H9 (cell line): ENCODE measurements at regions not wholly inside any gene's neighbourhood (a gene's known extent, or its start where the extent isn't known, plus 50 kb on each side); places are given as distances from the start of the nearest gene placed in this dataset.

Source experiments
- DNase-seq: peaks from one replicate; pipeline ENCODE4 v3.0.0-alpha.2; 2017
- H2AFZ ChIP-seq: one replicate; pipeline ENCODE4 v1.6.1; 2013; ENCODE audit warnings: mild to moderate bottlenecking, low read length, control low read depth, moderate library complexity
- H2AK5ac ChIP-seq: 2 replicates; pipeline ENCODE4 v1.6.1; 2013; ENCODE audit warnings: low read length, control low read depth, mixed read lengths; ENCODE audit not compliant: insufficient read length
- H2BK120ac ChIP-seq: one replicate; pipeline ENCODE4 v1.6.1; 2013; ENCODE audit warnings: low read depth, mild to moderate bottlenecking, low read length, control low read depth, inconsistent platforms; ENCODE audit not compliant: poor library complexity, severe bottlenecking
- H2BK12ac ChIP-seq: 2 replicates; pipeline ENCODE4 v1.6.1; 2013; ENCODE audit warnings: low read length, control low read depth, mixed read lengths, low read depth; ENCODE audit not compliant: insufficient read length
- H2BK15ac ChIP-seq: 2 replicates; pipeline ENCODE4 v1.6.1; 2013; ENCODE audit warnings: low read depth, low read length, control low read depth
- H2BK20ac ChIP-seq: one replicate; pipeline ENCODE4 v1.6.1; 2013; ENCODE audit warnings: low read depth, mild to moderate bottlenecking, low read length, control low read depth, inconsistent platforms; ENCODE audit not compliant: poor library complexity, severe bottlenecking
- H2BK5ac ChIP-seq: 2 replicates; pipeline ENCODE4 v1.6.1; 2013; ENCODE audit warnings: low read length, control low read depth, mixed read lengths; ENCODE audit not compliant: insufficient read length
- H3K14ac ChIP-seq: 2 replicates; pipeline ENCODE4 v1.6.1; 2013; ENCODE audit warnings: low read length, control low read depth; ENCODE audit not compliant: insufficient read depth
- H3K18ac ChIP-seq: 2 replicates; pipeline ENCODE4 v1.6.1; 2013; ENCODE audit warnings: low read depth, mild to moderate bottlenecking, mixed read lengths, low read length, control low read depth; ENCODE audit not compliant: insufficient read length
- H3K23ac ChIP-seq: 2 replicates; pipeline ENCODE4 v1.6.1; 2013; ENCODE audit warnings: low read length, control low read depth, mixed read lengths, low read depth; ENCODE audit not compliant: insufficient read length
- H3K23me2 ChIP-seq: 2 replicates; pipeline ENCODE4 v1.6.1; 2013; ENCODE audit warnings: low read depth, mild to moderate bottlenecking, mixed read lengths, low read length, control low read depth; ENCODE audit not compliant: insufficient read length, poor library complexity, severe bottlenecking
- H3K27ac ChIP-seq: 2 replicates; pipeline ENCODE4 v1.5.1; 2013; ENCODE audit warnings: low read length, control low read depth, mixed read lengths, low read depth; ENCODE audit not compliant: insufficient read length
- H3K27me3 ChIP-seq: 2 replicates; pipeline ENCODE4 v1.6.1; 2013; ENCODE audit warnings: low read length, control low read depth, inconsistent platforms; ENCODE audit not compliant: insufficient read depth
- H3K4ac ChIP-seq: 2 replicates; pipeline ENCODE4 v1.6.1; 2013; ENCODE audit warnings: low read depth, mild to moderate bottlenecking, control low read depth, inconsistent platforms, low read length, moderate library complexity
- H3K4me1 ChIP-seq: 2 replicates; pipeline ENCODE4 v1.6.1; 2013; ENCODE audit warnings: low read length, control low read depth, inconsistent platforms; ENCODE audit not compliant: insufficient read depth
- H3K4me2 ChIP-seq: 2 replicates; pipeline ENCODE4 v1.6.1; 2013; ENCODE audit warnings: low read length, control low read depth, mixed read lengths; ENCODE audit not compliant: insufficient read length, insufficient read depth
- H3K56ac ChIP-seq: 2 replicates; pipeline ENCODE4 v1.6.1; 2013; ENCODE audit warnings: low read depth, mild to moderate bottlenecking, mixed read lengths, low read length, control low read depth; ENCODE audit not compliant: insufficient read length
- H3K79me1 ChIP-seq: 2 replicates; pipeline ENCODE4 v1.6.1; 2013; ENCODE audit warnings: low read depth, mild to moderate bottlenecking, moderate library complexity, low read length, control low read depth, inconsistent platforms; ENCODE audit not compliant: insufficient read depth, poor library complexity, severe bottlenecking
- H3K79me2 ChIP-seq: 2 replicates; pipeline ENCODE4 v1.6.1; 2013; ENCODE audit warnings: low read length, control low read depth, inconsistent platforms; ENCODE audit not compliant: insufficient read depth
- H3K9ac ChIP-seq: 2 replicates; pipeline ENCODE4 v1.6.1; 2013; ENCODE audit warnings: low read length, control low read depth, mixed read lengths; ENCODE audit not compliant: insufficient read length; ENCODE audit errors: extremely low read depth
- H3K9me3 ChIP-seq: one replicate; pipeline ENCODE4 v1.6.1; 2013; ENCODE audit warnings: low read depth, low read length, inconsistent platforms; ENCODE audit not compliant: control insufficient read depth
- H3T11ph ChIP-seq: one replicate; pipeline ENCODE4 v1.6.1; 2013; ENCODE audit warnings: mild to moderate bottlenecking, low read length, control low read depth, inconsistent platforms
- H4K20me1 ChIP-seq: one replicate; pipeline ENCODE4 v1.6.1; 2013; ENCODE audit not compliant: control insufficient read depth, insufficient read length, insufficient read depth
- H4K5ac ChIP-seq: 2 replicates; pipeline ENCODE4 v1.6.1; 2013; ENCODE audit warnings: low read depth, mild to moderate bottlenecking, mixed read lengths, low read length, control low read depth; ENCODE audit not compliant: insufficient read length
- H4K8ac ChIP-seq: replicated peaks from 2 replicates; pipeline ENCODE4 v1.6.1; 2013; ENCODE audit warnings: low read length, control low read depth, mixed read lengths, low read depth; ENCODE audit not compliant: insufficient read length
- H4K91ac ChIP-seq: 2 replicates; pipeline ENCODE4 v1.6.1; 2013; ENCODE audit warnings: low read depth, mild to moderate bottlenecking, moderate library complexity, mixed read lengths, low read length, control low read depth; ENCODE audit not compliant: insufficient read length
- H3K27ac Mint-ChIP-seq, 3 experiments: 2 replicates in 2 of 3; 3 replicates in 1 of 3; pipeline ENCODE4 v1.8.0; 2020 to 2021; ENCODE audit warnings: mixed read lengths in 3 of 3, mild to moderate bottlenecking in 1 of 3, moderate library complexity in 1 of 3
- H3K27me3 Mint-ChIP-seq: 2 replicates; pipeline ENCODE4 v1.8.0; 2021; ENCODE audit warnings: low read depth, mild to moderate bottlenecking, moderate library complexity, mixed read lengths
- H3K36me3 Mint-ChIP-seq, 3 experiments: 2 replicates in 2 of 3; 3 replicates in 1 of 3; pipeline ENCODE4 v1.8.0; 2020 to 2021; ENCODE audit warnings: low read depth in 3 of 3, mixed read lengths in 3 of 3; ENCODE audit not compliant: insufficient read depth in 1 of 3
- H3K4me1 Mint-ChIP-seq, 2 experiments: 2 replicates each; pipeline ENCODE4 v1.8.0; 2020; ENCODE audit warnings: mixed read lengths in 2 of 2
- H3K4me3 Mint-ChIP-seq, 2 experiments: 2 replicates in 1 of 2; 3 replicates in 1 of 2; pipeline ENCODE4 v1.8.0; 2020 to 2021; ENCODE audit warnings: mild to moderate bottlenecking in 2 of 2, mixed read lengths in 2 of 2, moderate library complexity in 1 of 2
- H3K9me3 Mint-ChIP-seq, 2 experiments: 2 replicates in 1 of 2; 3 replicates in 1 of 2; pipeline ENCODE4 v1.8.0; 2020; ENCODE audit warnings: mild to moderate bottlenecking in 2 of 2, mixed read lengths in 2 of 2, moderate library complexity in 1 of 2
- CTCF ChIP-seq: fragments of 200-600 bp; sonication (generic); conservative IDR thresholded peaks from 3 replicates; pipeline ENCODE4 v1.8.0; 2021; ENCODE audit warnings: antibody characterized with exemption, mild to moderate bottlenecking
- WGBS: extraction: QIAGEN DNeasy Blood & Tissue Kit; methylation state at CpG from one replicate; pipeline ENCODE4 v1.1.7; 2013; ENCODE audit warnings: missing lambda C conversion rate, low lambda C conversion rate, mixed read lengths; ENCODE audit not compliant: insufficient read length; ENCODE audit errors: extremely low coverage; 5-methylcytosine and 5-hydroxymethylcytosine counted together

- no peak overlapping the region for H3K4ac ChIP-seq
- H3K27me3 ChIP-seq, result no peaks in the 10 kb centered on the region
- peaks cover 0 to 6% (median 3%) of the 10 kb centered on the region in 3 experiments; a peak in 5 of 7 replicates for H3K36me3 Mint-ChIP-seq
- H4K8ac ChIP-seq, result no peak overlapping the region
- no peak overlapping the region for H2BK120ac ChIP-seq
- no peak overlapping the region for H4K91ac ChIP-seq
- H3K4me3 Mint-ChIP-seq, result no peak overlapping the region
- no peaks in the 10 kb centered on the region for H4K20me1 ChIP-seq
- no peak overlapping the region for H2BK12ac ChIP-seq
- H3K4me2 ChIP-seq, result no peak overlapping the region
- no peak overlapping the region for H3K18ac ChIP-seq
- DNase-seq, result no peak
- H3K9ac ChIP-seq, result no peak overlapping the region
- no peaks in the 10 kb centered on the region for H3K27me3 Mint-ChIP-seq
- H3K14ac ChIP-seq, result no peak overlapping the region
- peaks cover 5 to 8% of the 10 kb centered on the region in 2 experiments for H3K9me3 Mint-ChIP-seq
- no peak overlapping the region for H4K5ac ChIP-seq
- no peaks in the 10 kb centered on the region for H3K79me2 ChIP-seq
- H3T11ph ChIP-seq, result no peak overlapping the region
- no peak overlapping the region for H2BK20ac ChIP-seq
- H3K23me2 ChIP-seq, result no peaks in the 10 kb centered on the region
- H2BK15ac ChIP-seq, result no peak overlapping the region
- peaks cover 4% of the 10 kb centered on the region for H3K9me3 ChIP-seq
- H3K27ac ChIP-seq, result no peak overlapping the region
- peaks cover 0 to 6% of the 10 kb centered on the region in 2 experiments; a peak in 2 of 4 replicates for H3K4me1 Mint-ChIP-seq
- H3K23ac ChIP-seq, result no peak overlapping the region
- H2AFZ ChIP-seq, result no peak overlapping the region
- H2BK5ac ChIP-seq, result no peak overlapping the region
- H3K79me1 ChIP-seq, result no peaks in the 10 kb centered on the region
- no peak overlapping the region for H3K27ac Mint-ChIP-seq
- H3K56ac ChIP-seq, result no peak overlapping the region
- no peak overlapping the region for H2AK5ac ChIP-seq
- no peak for TF ChIP-seq CTCF
- no peaks in the 10 kb centered on the region for H3K4me1 ChIP-seq
- whole genome bisulfite sequencing, result no CpG with 5 or more reads among the region's 2 CpGs
Observed at GRCh38 chrX:127124871-127125270, 305.3 kb downstream of the PRR32 start.
